ENCODE measurements at regions not wholly inside any gene's neighbourhood (a gene's known extent, or its start where the extent isn't known, plus 50 kb on each side); places are given as distances from the start of the nearest gene placed in this dataset.

DNA sequence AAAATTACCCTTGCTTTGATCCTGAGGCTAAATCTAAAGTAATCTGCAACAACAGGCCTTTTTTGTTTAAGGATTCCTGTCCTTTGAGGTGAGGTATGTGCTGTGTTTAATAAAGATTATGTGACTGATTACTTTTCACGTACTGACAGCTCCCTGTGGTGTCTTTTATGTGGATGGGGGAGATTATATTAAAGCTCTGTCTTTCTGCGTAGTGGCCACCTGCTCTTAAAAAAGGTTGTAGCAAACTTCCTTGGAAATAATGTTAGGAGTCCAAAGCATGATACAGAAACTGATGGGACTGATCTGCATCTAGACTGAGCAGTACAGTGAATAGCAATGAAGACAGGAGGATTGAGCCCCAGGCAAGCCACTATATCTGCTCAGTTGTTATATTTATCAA is 453.0 kb upstream of the GOLIM4 start:
- H3K27ac ChIP-seq = no peak overlapping the region
- H3K27me3 ChIP-seq = no peaks in the 10 kb centered on the region
- TF ChIP-seq, protein P1, sequence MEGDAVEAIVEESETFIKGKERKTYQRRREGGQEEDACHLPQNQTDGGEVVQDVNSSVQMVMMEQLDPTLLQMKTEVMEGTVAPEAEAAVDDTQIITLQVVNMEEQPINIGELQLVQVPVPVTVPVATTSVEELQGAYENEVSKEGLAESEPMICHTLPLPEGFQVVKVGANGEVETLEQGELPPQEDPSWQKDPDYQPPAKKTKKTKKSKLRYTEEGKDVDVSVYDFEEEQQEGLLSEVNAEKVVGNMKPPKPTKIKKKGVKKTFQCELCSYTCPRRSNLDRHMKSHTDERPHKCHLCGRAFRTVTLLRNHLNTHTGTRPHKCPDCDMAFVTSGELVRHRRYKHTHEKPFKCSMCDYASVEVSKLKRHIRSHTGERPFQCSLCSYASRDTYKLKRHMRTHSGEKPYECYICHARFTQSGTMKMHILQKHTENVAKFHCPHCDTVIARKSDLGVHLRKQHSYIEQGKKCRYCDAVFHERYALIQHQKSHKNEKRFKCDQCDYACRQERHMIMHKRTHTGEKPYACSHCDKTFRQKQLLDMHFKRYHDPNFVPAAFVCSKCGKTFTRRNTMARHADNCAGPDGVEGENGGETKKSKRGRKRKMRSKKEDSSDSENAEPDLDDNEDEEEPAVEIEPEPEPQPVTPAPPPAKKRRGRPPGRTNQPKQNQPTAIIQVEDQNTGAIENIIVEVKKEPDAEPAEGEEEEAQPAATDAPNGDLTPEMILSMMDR (IDR thresholded peaks at IDR 0.05) = no peak
- no peaks in the 10 kb centered on the region for H3K4me1 ChIP-seq
- no peaks in the 10 kb centered on the region for H3K9me3 ChIP-seq
- H3K9ac ChIP-seq (ENCODE audit: low read depth in 2 of 2, low read length in 2 of 2) = no peak overlapping the region
- H3K4me3 ChIP-seq = no peak overlapping the region
- H3K36me3 ChIP-seq = no peaks in the 10 kb centered on the region
- no peak for DNase-seq
- intact Hi-C loops (cut with DNase I) = no loop called here

DNA sequence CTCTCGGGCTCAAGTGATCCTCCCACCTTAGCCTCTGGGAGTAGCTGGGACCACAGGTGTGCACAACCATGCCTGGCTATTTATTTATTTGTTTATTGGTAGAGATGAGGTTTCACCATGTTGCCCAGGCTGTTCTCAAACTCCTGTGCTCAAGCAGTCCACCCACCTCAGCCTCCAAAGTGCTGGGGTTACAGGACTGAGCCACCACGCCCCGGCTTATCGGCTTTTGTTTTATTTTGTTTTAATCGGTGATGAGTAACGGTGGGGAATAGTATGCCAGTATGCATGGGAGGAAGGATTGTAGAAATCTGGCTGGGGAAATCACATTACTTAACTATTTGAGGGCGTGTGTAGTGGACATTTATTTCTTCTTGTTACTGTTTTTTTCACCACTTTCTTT is 451.0 kb upstream of the GOLIM4 start:
- DNase-seq = no peak
- no peak overlapping the region for H3K9ac ChIP-seq (ENCODE audit: low read depth in 2 of 2, low read length in 2 of 2)
- intact Hi-C loops (cut with DNase I) = no loop called here

DNA sequence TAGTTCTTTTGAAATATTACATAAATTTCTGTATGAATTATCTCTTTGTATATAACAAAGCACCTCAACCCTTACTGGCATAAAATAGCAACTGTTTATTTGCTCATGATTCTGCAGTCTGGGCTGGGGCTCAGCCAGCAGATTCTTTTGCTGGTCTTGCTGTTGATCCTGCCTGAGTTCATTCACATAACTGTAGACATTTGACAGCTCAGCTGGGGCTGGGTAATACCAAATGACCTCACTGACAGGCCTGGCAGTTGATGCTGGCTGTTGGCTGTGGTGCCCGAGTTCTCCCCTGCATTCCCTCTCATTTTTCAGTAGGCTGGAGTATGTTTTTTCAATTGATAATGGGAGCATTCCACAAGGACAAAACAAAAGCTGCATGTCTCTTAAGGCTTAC is 449.9 kb upstream of the GOLIM4 start:
- H3K27me3 ChIP-seq = no peaks in the 10 kb centered on the region
- TF ChIP-seq, protein P1 (IDR thresholded peaks at IDR 0.05) = no peak
- no peaks in the 10 kb centered on the region for H3K36me3 ChIP-seq
- no peak overlapping the region for H3K9ac ChIP-seq (ENCODE audit: low read depth in 2 of 2, low read length in 2 of 2)
- intact Hi-C loops (cut with DNase I) = no loop called here
- no peak for DNase-seq
- no peaks in the 10 kb centered on the region for H3K9me3 ChIP-seq
- H3K4me1 ChIP-seq = no peaks in the 10 kb centered on the region
- H3K27ac ChIP-seq = no peak overlapping the region
- no peak overlapping the region for H3K4me3 ChIP-seq

More for the DNA sequence above, 451.0 kb upstream of the GOLIM4 start:
- Histone ChIP-seq H3K36me3 (no peaks in the 10 kb centered on the region), H3K27ac (no peak overlapping the region), H3K27me3 (no peaks in the 10 kb centered on the region), H3K4me1 (no peaks in the 10 kb centered on the region), H3K4me3 (no peak overlapping the region), H3K9me3 (no peaks in the 10 kb centered on the region)
- TF ChIP-seq, protein P1 (IDR thresholded peaks at IDR 0.05) = no peak

DNA sequence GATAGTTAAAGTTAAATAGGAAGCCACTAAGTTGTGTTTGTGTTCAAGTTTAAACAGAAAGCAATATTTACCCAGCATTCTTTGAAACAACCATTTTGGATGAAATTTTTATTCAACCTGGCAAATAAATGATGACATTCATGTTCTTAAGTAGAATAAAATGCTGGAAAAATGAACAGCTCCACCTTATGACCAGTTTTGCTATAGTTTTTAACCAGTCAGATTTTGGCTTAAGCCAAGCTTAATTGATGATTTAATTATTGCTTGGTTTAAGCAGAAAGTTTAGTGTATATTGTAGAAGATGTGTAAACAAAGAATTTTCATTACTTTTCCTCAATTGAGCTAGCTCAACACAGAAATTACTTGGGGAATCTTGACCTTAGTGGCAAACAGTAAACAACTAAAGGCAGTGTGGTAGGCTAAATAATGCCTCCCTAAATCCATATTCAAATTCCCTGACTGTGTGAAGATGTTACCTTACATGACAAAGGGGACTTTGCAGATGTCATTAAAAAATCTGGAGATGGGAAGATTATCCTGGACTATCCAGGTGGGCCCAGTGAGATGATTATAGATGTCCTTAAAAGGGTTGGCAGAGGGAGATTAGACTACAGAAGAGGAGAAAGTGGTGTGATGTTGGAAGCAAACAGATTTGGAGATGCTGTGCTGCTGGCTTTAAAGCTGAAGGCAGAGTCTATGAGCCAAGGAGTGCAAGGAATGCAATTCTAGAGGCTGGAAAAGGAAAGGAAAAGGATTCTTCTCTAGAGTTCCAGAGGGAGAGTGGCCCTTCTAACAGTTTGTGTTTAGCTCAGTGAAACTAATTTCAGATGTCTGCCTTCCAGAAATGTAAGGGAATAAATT is 448.6 kb upstream of the GOLIM4 start:
- Histone ChIP-seq H3K27ac (no peak overlapping the region), H3K4me1 (no peaks in the 10 kb centered on the region), H3K36me3 (no peaks in the 10 kb centered on the region), H3K9me3 (no peaks in the 10 kb centered on the region), H3K27me3 (no peaks in the 10 kb centered on the region), H3K4me3 (no peak overlapping the region), H3K9ac (ENCODE audit: low read depth in 2 of 2, low read length in 2 of 2) (no peak overlapping the region)
- TF ChIP-seq, protein P1 (IDR thresholded peaks at IDR 0.05) = no peak
- no peak for DNase-seq
- intact Hi-C loops (cut with DNase I) = no loop called here

DNA sequence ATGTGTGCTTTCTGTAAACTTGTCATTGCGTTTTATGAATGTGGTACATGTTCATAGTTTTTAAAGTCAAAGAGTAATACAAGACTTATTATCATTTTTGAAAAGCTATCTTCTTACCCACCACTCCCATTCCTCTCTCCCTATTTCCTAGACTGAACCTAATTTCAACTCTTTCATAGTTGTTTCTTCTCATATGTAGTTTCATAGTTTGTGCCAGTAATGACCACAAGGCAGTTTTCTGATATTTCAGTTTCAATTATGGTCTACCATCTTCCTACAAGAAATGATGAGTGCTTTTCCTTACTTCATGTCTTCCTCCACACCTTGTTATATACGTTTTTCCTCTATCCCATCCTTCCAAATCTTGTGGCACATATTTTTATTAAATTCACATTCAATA is 445.0 kb upstream of the GOLIM4 start:
- intact Hi-C loops (cut with DNase I) = no loop called here
- H3K9ac ChIP-seq (ENCODE audit: low read depth in 2 of 2, low read length in 2 of 2) = no peak overlapping the region
- H3K4me3 ChIP-seq = no peak overlapping the region
- no peaks in the 10 kb centered on the region for H3K9me3 ChIP-seq
- H3K36me3 ChIP-seq = no peaks in the 10 kb centered on the region
- no peak for DNase-seq
- H3K27ac ChIP-seq = no peak overlapping the region
- no peaks in the 10 kb centered on the region for H3K27me3 ChIP-seq
- TF ChIP-seq, protein P1 (IDR thresholded peaks at IDR 0.05) = no peak
- no peaks in the 10 kb centered on the region for H3K4me1 ChIP-seq
